ENCODE measurements at regions not wholly inside any gene's neighbourhood (a gene's known extent, or its start where the extent isn't known, plus 50 kb on each side); places are given as distances from the start of the nearest gene placed in this dataset.

DNA sequence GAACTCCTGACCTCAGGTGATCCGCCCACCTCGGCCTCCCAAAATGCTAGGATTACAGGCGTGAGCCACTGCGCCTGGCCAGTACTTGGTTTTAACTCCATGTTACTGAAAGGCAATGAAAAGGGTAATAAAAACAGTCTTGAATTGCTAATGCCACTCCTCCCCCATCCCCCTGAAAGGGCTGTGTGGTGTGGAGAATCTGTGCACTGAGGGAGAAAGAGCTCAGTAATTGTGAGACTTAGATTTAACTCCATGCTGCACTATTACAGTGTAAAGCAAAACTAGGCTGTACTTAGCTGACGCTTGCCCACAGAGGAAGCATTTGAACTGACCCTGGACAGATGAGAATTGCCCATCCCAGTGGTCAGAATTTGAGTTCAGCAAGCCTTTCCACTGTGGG lies 1662.4 kb upstream of the ACO1 start:
- TF ChIP-seq, protein P1, sequence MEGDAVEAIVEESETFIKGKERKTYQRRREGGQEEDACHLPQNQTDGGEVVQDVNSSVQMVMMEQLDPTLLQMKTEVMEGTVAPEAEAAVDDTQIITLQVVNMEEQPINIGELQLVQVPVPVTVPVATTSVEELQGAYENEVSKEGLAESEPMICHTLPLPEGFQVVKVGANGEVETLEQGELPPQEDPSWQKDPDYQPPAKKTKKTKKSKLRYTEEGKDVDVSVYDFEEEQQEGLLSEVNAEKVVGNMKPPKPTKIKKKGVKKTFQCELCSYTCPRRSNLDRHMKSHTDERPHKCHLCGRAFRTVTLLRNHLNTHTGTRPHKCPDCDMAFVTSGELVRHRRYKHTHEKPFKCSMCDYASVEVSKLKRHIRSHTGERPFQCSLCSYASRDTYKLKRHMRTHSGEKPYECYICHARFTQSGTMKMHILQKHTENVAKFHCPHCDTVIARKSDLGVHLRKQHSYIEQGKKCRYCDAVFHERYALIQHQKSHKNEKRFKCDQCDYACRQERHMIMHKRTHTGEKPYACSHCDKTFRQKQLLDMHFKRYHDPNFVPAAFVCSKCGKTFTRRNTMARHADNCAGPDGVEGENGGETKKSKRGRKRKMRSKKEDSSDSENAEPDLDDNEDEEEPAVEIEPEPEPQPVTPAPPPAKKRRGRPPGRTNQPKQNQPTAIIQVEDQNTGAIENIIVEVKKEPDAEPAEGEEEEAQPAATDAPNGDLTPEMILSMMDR (IDR thresholded peaks at IDR 0.05 in 2 of 3, conservative IDR thresholded peaks at IDR 0.05 in 1 of 3; ENCODE audit: control insufficient read depth in 2 of 3, extremely low read depth in 1 of 3, insufficient read depth in 1 of 3, low read depth in 3 of 3, low read length in 3 of 3) = no peak
- TF ChIP-seq POLR2A (IDR thresholded peaks at IDR 0.05; ENCODE audit: low read depth, low read length) (no peak), ZNF24 (IDR thresholded peaks at IDR 0.05) (no peak), EZH2 (IDR thresholded peaks at IDR 0.05; ENCODE audit: borderline replicate concordance, control insufficient read depth, low read depth, low read length) (no peak), BMI1 (IDR thresholded peaks at IDR 0.05; ENCODE audit: borderline replicate concordance) (no peak), MYC (IDR thresholded peaks at IDR 0.05; ENCODE audit: insufficient read depth, insufficient read length, insufficient replicate concordance, low read length, severe bottlenecking) (no peak), CHD4 (IDR thresholded peaks at IDR 0.05) (no peak)
- TF ChIP-seq, protein P2, sequence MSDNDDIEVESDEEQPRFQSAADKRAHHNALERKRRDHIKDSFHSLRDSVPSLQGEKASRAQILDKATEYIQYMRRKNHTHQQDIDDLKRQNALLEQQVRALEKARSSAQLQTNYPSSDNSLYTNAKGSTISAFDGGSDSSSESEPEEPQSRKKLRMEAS (IDR thresholded peaks at IDR 0.05; ENCODE audit: low read depth, low read length) = no peak
